ENCODE measurements at regions not wholly inside any gene's neighbourhood (a gene's known extent, or its start where the extent isn't known, plus 50 kb on each side); places are given as distances from the start of the nearest gene placed in this dataset.

GRCh38 chr4:176546975-176547374, 227.2 kb downstream of the SPCS3 start:
- Histone ChIP-seq H3K9me3 (ENCODE audit: control insufficient read depth, insufficient read depth, low read depth, low read length) (no peaks in the 10 kb centered on the region), H3K4me1 (ENCODE audit: control insufficient read depth, insufficient read depth, low read length) (no peaks in the 10 kb centered on the region), H3K36me3 (ENCODE audit: control insufficient read depth in 2 of 2, insufficient read depth in 1 of 2, low read length in 2 of 2) (no peaks in the 10 kb centered on the region), H3K27ac (ENCODE audit: extremely low read depth, low read depth, low read length) (no peak overlapping the region), H3K4me3 (ENCODE audit: low read depth, low read length) (no peak overlapping the region)
- ChIA-PET CTCF (no interaction called here), POLR2A (no interaction called here)
- TF ChIP-seq, protein P1, sequence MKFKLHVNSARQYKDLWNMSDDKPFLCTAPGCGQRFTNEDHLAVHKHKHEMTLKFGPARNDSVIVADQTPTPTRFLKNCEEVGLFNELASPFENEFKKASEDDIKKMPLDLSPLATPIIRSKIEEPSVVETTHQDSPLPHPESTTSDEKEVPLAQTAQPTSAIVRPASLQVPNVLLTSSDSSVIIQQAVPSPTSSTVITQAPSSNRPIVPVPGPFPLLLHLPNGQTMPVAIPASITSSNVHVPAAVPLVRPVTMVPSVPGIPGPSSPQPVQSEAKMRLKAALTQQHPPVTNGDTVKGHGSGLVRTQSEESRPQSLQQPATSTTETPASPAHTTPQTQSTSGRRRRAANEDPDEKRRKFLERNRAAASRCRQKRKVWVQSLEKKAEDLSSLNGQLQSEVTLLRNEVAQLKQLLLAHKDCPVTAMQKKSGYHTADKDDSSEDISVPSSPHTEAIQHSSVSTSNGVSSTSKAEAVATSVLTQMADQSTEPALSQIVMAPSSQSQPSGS (tag by site-specific recombination; IDR thresholded peaks at IDR 0.05; ENCODE audit: low read depth) = no peak
- TF ChIP-seq EGR2 (tag by site-specific recombination; IDR thresholded peaks at IDR 0.05; ENCODE audit: low read depth) (no peak), ZNF624 (tag by site-specific recombination; IDR thresholded peaks at IDR 0.05) (no peak)
- TF ChIP-seq, protein P2, sequence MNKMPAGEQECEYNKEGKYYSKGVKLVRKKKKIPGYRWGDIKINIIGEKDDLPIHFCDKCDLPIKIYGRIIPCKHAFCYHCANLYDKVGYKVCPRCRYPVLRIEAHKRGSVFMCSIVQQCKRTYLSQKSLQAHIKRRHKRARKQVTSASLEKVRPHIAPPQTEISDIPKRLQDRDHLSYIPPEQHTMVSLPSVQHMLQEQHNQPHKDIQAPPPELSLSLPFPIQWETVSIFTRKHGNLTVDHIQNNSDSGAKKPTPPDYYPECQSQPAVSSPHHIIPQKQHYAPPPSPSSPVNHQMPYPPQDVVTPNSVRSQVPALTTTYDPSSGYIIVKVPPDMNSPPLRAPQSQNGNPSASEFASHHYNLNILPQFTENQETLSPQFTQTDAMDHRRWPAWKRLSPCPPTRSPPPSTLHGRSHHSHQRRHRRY (tag by site-specific recombination; IDR thresholded peaks at IDR 0.05) = no peak
- TF ChIP-seq, protein P3, sequence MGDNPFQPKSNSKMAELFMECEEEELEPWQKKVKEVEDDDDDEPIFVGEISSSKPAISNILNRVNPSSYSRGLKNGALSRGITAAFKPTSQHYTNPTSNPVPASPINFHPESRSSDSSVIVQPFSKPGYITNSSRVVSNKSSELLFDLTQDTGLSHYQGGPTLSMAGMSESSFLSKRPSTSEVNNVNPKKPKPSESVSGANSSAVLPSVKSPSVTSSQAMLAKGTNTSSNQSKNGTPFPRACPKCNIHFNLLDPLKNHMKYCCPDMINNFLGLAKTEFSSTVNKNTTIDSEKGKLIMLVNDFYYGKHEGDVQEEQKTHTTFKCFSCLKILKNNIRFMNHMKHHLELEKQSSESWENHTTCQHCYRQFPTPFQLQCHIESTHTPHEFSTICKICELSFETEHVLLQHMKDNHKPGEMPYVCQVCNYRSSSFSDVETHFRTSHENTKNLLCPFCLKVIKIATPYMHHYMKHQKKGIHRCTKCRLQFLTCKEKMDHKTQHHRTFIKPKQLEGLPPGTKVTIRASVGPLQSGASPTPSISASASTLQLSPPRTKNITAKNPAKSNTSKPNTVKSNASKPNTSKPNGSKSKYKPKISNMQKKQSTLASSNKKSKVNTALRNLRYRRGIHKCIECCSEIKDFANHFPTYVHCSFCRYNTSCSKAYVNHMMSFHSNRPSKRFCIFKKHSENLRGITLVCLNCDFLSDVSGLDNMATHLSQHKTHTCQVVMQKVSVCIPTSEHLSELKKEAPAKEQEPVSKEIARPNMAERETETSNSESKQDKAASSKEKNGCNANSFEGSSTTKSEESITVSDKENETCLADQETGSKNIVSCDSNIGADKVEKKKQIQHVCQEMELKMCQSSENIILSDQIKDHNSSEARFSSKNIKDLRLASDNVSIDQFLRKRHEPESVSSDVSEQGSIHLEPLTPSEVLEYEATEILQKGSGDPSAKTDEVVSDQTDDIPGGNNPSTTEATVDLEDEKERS (tag by site-specific recombination; IDR thresholded peaks at IDR 0.05) = no peak

GRCh38 chr4:176548571-176548970, 228.8 kb downstream of the SPCS3 start:
- TF ChIP-seq ZNF600 (tag by site-specific recombination; IDR thresholded peaks at IDR 0.05) (no peak), ZNF704 (tag by site-specific recombination; IDR thresholded peaks at IDR 0.05) (no peak), ZNF133 (tag by site-specific recombination; IDR thresholded peaks at IDR 0.05) (no peak), BCL11A (tag by site-specific recombination; IDR thresholded peaks at IDR 0.05; ENCODE audit: low read depth) (no peak), ZNF658 (tag by site-specific recombination; IDR thresholded peaks at IDR 0.05) (no peak), ZNF140 (tag by site-specific recombination; IDR thresholded peaks at IDR 0.05) (no peak), ZNF19 (tag by site-specific recombination; IDR thresholded peaks at IDR 0.05; ENCODE audit: low read depth) (no peak), ZNF548 (tag by site-specific recombination; IDR thresholded peaks at IDR 0.05) (no peak), ZNF366 (tag by site-specific recombination; conservative IDR thresholded peaks at IDR 0.05) (no peak), TSHZ1 (tag by site-specific recombination; IDR thresholded peaks at IDR 0.05; ENCODE audit: borderline replicate concordance) (no peak), ZNF621 (tag by site-specific recombination; IDR thresholded peaks at IDR 0.05) (no peak), ZNF664 (tag by site-specific recombination; IDR thresholded peaks at IDR 0.05) (no peak)
- TF ChIP-seq, protein P4, sequence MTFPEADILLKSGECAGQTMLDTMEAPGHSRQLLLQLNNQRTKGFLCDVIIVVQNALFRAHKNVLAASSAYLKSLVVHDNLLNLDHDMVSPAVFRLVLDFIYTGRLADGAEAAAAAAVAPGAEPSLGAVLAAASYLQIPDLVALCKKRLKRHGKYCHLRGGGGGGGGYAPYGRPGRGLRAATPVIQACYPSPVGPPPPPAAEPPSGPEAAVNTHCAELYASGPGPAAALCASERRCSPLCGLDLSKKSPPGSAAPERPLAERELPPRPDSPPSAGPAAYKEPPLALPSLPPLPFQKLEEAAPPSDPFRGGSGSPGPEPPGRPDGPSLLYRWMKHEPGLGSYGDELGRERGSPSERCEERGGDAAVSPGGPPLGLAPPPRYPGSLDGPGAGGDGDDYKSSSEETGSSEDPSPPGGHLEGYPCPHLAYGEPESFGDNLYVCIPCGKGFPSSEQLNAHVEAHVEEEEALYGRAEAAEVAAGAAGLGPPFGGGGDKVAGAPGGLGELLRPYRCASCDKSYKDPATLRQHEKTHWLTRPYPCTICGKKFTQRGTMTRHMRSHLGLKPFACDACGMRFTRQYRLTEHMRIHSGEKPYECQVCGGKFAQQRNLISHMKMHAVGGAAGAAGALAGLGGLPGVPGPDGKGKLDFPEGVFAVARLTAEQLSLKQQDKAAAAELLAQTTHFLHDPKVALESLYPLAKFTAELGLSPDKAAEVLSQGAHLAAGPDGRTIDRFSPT (tag by site-specific recombination; IDR thresholded peaks at IDR 0.05) = no peak
- TF ChIP-seq, protein P5, sequence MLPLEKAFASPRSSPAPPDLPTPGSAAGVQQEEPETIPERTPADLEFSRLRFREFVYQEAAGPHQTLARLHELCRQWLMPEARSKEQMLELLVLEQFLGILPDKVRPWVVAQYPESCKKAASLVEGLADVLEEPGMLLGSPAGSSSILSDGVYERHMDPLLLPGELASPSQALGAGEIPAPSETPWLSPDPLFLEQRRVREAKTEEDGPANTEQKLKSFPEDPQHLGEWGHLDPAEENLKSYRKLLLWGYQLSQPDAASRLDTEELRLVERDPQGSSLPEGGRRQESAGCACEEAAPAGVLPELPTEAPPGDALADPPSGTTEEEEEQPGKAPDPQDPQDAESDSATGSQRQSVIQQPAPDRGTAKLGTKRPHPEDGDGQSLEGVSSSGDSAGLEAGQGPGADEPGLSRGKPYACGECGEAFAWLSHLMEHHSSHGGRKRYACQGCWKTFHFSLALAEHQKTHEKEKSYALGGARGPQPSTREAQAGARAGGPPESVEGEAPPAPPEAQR (tag by site-specific recombination; IDR thresholded peaks at IDR 0.05) = no peak
- H3K4me1 ChIP-seq (ENCODE audit: control insufficient read depth, insufficient read depth, low read length) = no peaks in the 10 kb centered on the region
- CTCF ChIA-PET = no interaction called here
- POLR2A ChIA-PET = no interaction called here
- H3K27ac ChIP-seq (ENCODE audit: extremely low read depth, low read depth, low read length) = no peak overlapping the region
- no peaks in the 10 kb centered on the region for H3K36me3 ChIP-seq (ENCODE audit: control insufficient read depth in 2 of 2, insufficient read depth in 1 of 2, low read length in 2 of 2)
- no peaks in the 10 kb centered on the region for H3K9me3 ChIP-seq (ENCODE audit: control insufficient read depth, insufficient read depth, low read depth, low read length)
- H3K4me3 ChIP-seq (ENCODE audit: low read depth, low read length) = no peak overlapping the region
